Astrocyte (in vitro differentiated cells and primary cell): ENCODE measurements at regions not wholly inside any gene's neighbourhood (a gene's known extent, or its start where the extent isn't known, plus 50 kb on each side); places are given as distances from the start of the nearest gene placed in this dataset.
"Not testable (repeated sequence)": the region's sequence is repeated elsewhere in the genome, so short reads cannot be mapped to it uniquely, and the experiment has no call there.

Experiments
- CTCF ChIP-seq: IDR thresholded peaks from 2 replicates; pipeline ENCODE4 v1.5.1; 2011; ENCODE audit warnings: low read depth, mild to moderate bottlenecking, inconsistent platforms, low read length, moderate library complexity; ENCODE audit not compliant: insufficient read depth
- EZH2 ChIP-seq: IDR thresholded peaks from 2 replicates; pipeline ENCODE4 v1.6.1; 2012; ENCODE audit warnings: mild to moderate bottlenecking, low read length, inconsistent platforms; ENCODE audit not compliant: insufficient read depth

- TF ChIP-seq CTCF, EZH2: not testable (repeated sequence)
Observed at GRCh38 chr1:195722852-195723795, 885.1 kb downstream of the KCNT2 start.
